ENCODE measurements at regions not wholly inside any gene's neighbourhood (a gene's known extent, or its start where the extent isn't known, plus 50 kb on each side); places are given as distances from the start of the nearest gene placed in this dataset.

- no peak overlapping the region for H3K9ac ChIP-seq (ENCODE audit: extremely low read depth, insufficient read length, low read length)
- H3K79me2 ChIP-seq (ENCODE audit: insufficient read depth, low read length) = no peaks in the 10 kb centered on the region
- Mint-ChIP-seq H3K4me3 (no peak overlapping the region), H3K9me3 (peaks cover 16 to 18% of the 10 kb centered on the region in 2 experiments), H3K4me1 (peaks cover 21 to 26% of the 10 kb centered on the region in 2 experiments), H3K36me3 (ENCODE audit: insufficient read depth in 1 of 3, low read depth in 3 of 3) (peaks cover 23 to 25% (median 23%) of the 10 kb centered on the region in 3 experiments), H3K27ac (no peak overlapping the region; a peak in 1 of 7 replicates), H3K27me3 (ENCODE audit: low read depth) (no peaks in the 10 kb centered on the region; the same call in 1 of the 2 replicates)
- no peak overlapping the region for H3K4ac ChIP-seq (ENCODE audit: low read depth, low read length)
- no peak overlapping the region for H2AK5ac ChIP-seq (ENCODE audit: insufficient read length, low read length)
- no peak overlapping the region for H3K27ac ChIP-seq (ENCODE audit: insufficient read length, low read depth, low read length)
- no peak overlapping the region for H3K18ac ChIP-seq (ENCODE audit: insufficient read length, low read depth, low read length)
- H3K79me1 ChIP-seq (ENCODE audit: insufficient read depth, low read depth, low read length, poor library complexity, severe bottlenecking) = no peaks in the 10 kb centered on the region
- H2BK12ac ChIP-seq (ENCODE audit: insufficient read length, low read depth, low read length) = no peak overlapping the region
- no peak overlapping the region for H3K4me2 ChIP-seq (ENCODE audit: insufficient read depth, insufficient read length, low read length)
- H2BK5ac ChIP-seq (ENCODE audit: insufficient read length, low read length) = no peak overlapping the region
- H3K23me2 ChIP-seq (ENCODE audit: insufficient read length, low read depth, low read length, poor library complexity, severe bottlenecking) = no peaks in the 10 kb centered on the region
- H4K91ac ChIP-seq (ENCODE audit: insufficient read length, low read depth, low read length) = no peak overlapping the region
- peaks cover 9% of the 10 kb centered on the region for H3K9me3 ChIP-seq (ENCODE audit: control insufficient read depth, low read depth, low read length)
- no peak overlapping the region for H2BK15ac ChIP-seq (ENCODE audit: low read depth, low read length)
- no CpG with 5 or more reads among the region's 5 CpGs for WGBS (ENCODE audit: extremely low coverage, insufficient read length, low lambda C conversion rate)
- H4K5ac ChIP-seq (ENCODE audit: insufficient read length, low read depth, low read length) = no peak overlapping the region
- no peaks in the 10 kb centered on the region for H3K4me1 ChIP-seq (ENCODE audit: insufficient read depth, low read length)
- H3K27me3 ChIP-seq (ENCODE audit: insufficient read depth, low read length) = no peaks in the 10 kb centered on the region
- no peaks in the 10 kb centered on the region for H4K20me1 ChIP-seq (ENCODE audit: control insufficient read depth, insufficient read depth, insufficient read length)
- H2BK120ac ChIP-seq (ENCODE audit: low read depth, low read length, poor library complexity, severe bottlenecking) = no peak overlapping the region
- no peak overlapping the region for H4K8ac ChIP-seq (replicated peaks; ENCODE audit: insufficient read length, low read depth, low read length)
- no peak overlapping the region for H2AFZ ChIP-seq (ENCODE audit: low read length)
- no peak overlapping the region for H2BK20ac ChIP-seq (ENCODE audit: low read depth, low read length, poor library complexity, severe bottlenecking)
- H3T11ph ChIP-seq (ENCODE audit: low read length) = no peak overlapping the region
- H3K56ac ChIP-seq (ENCODE audit: insufficient read length, low read depth, low read length) = no peak overlapping the region
- no peak overlapping the region for H3K23ac ChIP-seq (ENCODE audit: insufficient read length, low read depth, low read length)
- TF ChIP-seq CTCF (conservative IDR thresholded peaks at IDR 0.05) = no peak
- H3K14ac ChIP-seq (ENCODE audit: insufficient read depth, low read length) = no peak overlapping the region
- DNase-seq = no peak
These were observed 483.2 kb downstream of the SMARCA1 start for GRCh38 chrX:129040124-129040523.

Measured in H9 (cell line).